ENCODE measurements at regions not wholly inside any gene's neighbourhood (a gene's known extent, or its start where the extent isn't known, plus 50 kb on each side); places are given as distances from the start of the nearest gene placed in this dataset.

DNA sequence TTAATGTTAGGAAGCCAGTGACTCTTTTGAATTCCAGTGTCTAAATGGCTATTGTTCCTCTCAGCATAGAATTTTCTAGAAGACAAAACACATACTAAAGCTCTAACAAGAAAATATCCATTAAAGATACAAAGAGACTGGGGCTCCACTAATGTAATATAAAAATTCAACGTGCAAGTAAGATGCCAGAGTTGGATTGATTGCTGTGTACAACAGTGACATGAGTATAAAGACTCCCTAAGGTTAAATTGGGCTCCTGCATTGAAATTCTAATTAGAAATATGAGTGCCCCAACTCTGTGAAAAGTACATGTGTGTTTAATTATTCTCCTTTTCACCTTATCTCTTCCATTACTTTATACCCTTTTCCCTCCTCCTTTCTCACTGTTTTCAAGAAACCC is 253.6 kb upstream of the G2E3 start:
- TF ChIP-seq, protein P1, sequence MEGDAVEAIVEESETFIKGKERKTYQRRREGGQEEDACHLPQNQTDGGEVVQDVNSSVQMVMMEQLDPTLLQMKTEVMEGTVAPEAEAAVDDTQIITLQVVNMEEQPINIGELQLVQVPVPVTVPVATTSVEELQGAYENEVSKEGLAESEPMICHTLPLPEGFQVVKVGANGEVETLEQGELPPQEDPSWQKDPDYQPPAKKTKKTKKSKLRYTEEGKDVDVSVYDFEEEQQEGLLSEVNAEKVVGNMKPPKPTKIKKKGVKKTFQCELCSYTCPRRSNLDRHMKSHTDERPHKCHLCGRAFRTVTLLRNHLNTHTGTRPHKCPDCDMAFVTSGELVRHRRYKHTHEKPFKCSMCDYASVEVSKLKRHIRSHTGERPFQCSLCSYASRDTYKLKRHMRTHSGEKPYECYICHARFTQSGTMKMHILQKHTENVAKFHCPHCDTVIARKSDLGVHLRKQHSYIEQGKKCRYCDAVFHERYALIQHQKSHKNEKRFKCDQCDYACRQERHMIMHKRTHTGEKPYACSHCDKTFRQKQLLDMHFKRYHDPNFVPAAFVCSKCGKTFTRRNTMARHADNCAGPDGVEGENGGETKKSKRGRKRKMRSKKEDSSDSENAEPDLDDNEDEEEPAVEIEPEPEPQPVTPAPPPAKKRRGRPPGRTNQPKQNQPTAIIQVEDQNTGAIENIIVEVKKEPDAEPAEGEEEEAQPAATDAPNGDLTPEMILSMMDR (IDR thresholded peaks at IDR 0.05; ENCODE audit: low read depth, low read length): no peak
- no peak overlapping the region for H3K4me3 ChIP-seq
- H3K36me3 ChIP-seq: no peaks in the 10 kb centered on the region
- H3K27ac ChIP-seq: no peak overlapping the region
- DNase-seq (ENCODE audit: low read depth in 1 of 2, low spot score in 1 of 2): no peak
- peaks cover 2% of the 10 kb centered on the region for H3K4me1 ChIP-seq (ENCODE audit: low read depth)
- H3K27me3 ChIP-seq: no peaks in the 10 kb centered on the region
- no peaks in the 10 kb centered on the region for H3K9me3 ChIP-seq (ENCODE audit: low read depth)

DNA sequence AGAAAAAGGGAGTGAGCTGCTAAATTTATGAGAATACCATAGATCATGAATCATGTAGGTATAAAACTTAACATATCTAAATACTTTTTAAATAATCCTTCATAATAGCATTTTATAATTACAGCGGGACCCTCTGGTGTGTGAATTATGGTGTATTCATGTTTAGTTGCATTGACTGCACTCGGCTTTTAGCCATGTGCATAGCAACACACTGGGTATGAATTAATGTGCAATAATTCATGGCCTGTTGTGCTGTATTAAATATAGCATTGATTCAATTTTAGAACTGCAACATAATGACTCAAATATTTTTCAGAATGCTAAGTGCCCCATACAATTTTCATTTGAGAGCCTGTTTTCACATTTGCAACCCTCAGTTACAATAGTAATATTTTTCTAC is 249.6 kb upstream of the G2E3 start:
- no peak for DNase-seq (ENCODE audit: low read depth in 1 of 2, low spot score in 1 of 2)
- TF ChIP-seq, protein P1 (IDR thresholded peaks at IDR 0.05; ENCODE audit: low read depth, low read length): no peak
- no peaks in the 10 kb centered on the region for H3K4me1 ChIP-seq (ENCODE audit: low read depth)
- no peaks in the 10 kb centered on the region for H3K9me3 ChIP-seq (ENCODE audit: low read depth)
- no peaks in the 10 kb centered on the region for H3K36me3 ChIP-seq
- no peaks in the 10 kb centered on the region for H3K27me3 ChIP-seq
- no peak overlapping the region for H3K27ac ChIP-seq
- no peak overlapping the region for H3K4me3 ChIP-seq

DNA sequence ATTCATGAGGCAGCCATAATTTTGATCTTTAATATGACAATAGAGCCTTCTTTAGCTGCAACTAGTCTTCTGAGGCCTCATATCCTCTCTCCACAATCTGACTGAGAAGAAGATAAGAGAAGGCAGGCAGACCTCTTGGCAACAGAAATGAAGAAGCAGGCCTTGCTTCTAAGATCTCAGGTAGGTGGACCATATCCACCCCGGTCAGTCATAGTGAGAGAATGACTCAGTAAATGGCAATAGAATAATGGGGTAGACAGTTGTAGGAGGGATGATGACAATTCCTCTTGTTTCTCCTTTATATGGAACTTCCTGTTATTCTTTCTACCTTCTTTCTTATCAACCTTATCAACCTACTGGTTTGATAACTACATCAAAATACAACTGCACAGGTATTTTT is 246.7 kb upstream of the G2E3 start:
- TF ChIP-seq, protein P1 (IDR thresholded peaks at IDR 0.05; ENCODE audit: low read depth, low read length): no peak
- no peak overlapping the region for H3K4me3 ChIP-seq
- H3K36me3 ChIP-seq: no peaks in the 10 kb centered on the region
- no peaks in the 10 kb centered on the region for H3K9me3 ChIP-seq (ENCODE audit: low read depth)
- no peaks in the 10 kb centered on the region for H3K4me1 ChIP-seq (ENCODE audit: low read depth)
- no peaks in the 10 kb centered on the region for H3K27me3 ChIP-seq
- DNase-seq (ENCODE audit: low read depth in 1 of 2, low spot score in 1 of 2): no peak
- no peak overlapping the region for H3K27ac ChIP-seq

DNA sequence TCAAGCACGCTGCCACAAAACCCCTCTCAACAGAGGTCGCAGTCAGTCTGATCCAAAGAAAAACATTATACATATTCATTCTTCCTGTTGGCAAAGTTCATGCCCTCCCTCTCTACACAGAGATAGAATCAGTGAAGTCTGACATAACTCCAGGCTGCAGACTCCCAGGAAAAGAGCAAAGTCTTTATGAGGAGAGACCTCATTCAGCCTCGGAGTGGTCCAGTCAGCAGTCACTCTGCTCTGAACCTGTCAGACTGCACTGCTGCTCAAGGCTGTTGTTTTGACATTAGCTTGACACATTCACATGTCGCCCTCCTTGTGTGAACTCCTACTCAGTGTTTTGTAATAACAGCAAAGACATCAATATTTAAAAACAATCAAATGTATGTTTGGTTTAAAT is 241.2 kb upstream of the G2E3 start:
- Histone ChIP-seq H3K9me3 (ENCODE audit: low read depth) (no peaks in the 10 kb centered on the region), H3K27ac (no peak overlapping the region), H3K4me3 (no peak overlapping the region), H3K36me3 (no peaks in the 10 kb centered on the region), H3K27me3 (no peaks in the 10 kb centered on the region), H3K4me1 (ENCODE audit: low read depth) (no peaks in the 10 kb centered on the region)
- TF ChIP-seq, protein P1 (IDR thresholded peaks at IDR 0.05; ENCODE audit: low read depth, low read length): no peak
- DNase-seq (ENCODE audit: low read depth in 1 of 2, low spot score in 1 of 2): peak in 1 of 2 donors; percentile 19

- DNase-seq (ENCODE audit: low read depth in 1 of 2, low spot score in 1 of 2): no peak
- Histone ChIP-seq H3K9me3 (ENCODE audit: low read depth) (no peaks in the 10 kb centered on the region), H3K27ac (no peak overlapping the region), H3K4me1 (ENCODE audit: low read depth) (no peaks in the 10 kb centered on the region), H3K27me3 (no peaks in the 10 kb centered on the region), H3K36me3 (no peaks in the 10 kb centered on the region), H3K4me3 (no peak overlapping the region)
- TF ChIP-seq, protein P1 (IDR thresholded peaks at IDR 0.05; ENCODE audit: low read depth, low read length): no peak
Observed at GRCh38 chr14:30322819-30323218, 236.1 kb upstream of the G2E3 start.

DNA sequence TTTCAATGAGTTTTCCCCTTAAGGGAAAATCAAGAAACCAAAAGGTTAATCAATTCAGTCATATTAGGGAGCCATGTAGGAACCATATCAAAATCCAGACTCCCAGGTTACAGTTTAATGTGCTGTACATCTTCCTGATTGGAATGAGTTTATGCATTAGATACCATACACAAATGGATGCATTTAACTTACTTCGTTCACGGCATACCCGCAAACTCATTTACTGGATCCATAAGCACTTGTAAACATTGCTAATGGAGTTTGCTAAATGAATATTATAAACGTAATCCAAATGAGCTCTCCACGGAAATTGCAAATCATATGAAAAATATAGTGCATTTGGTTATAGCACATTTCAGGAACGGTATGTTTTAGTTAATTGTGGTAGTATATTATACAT is 228.9 kb upstream of the G2E3 start:
- TF ChIP-seq, protein P1 (IDR thresholded peaks at IDR 0.05; ENCODE audit: low read depth, low read length): no peak
- Histone ChIP-seq H3K4me1 (ENCODE audit: low read depth) (no peaks in the 10 kb centered on the region), H3K27me3 (no peaks in the 10 kb centered on the region), H3K36me3 (no peaks in the 10 kb centered on the region), H3K27ac (no peak overlapping the region), H3K4me3 (no peak overlapping the region), H3K9me3 (ENCODE audit: low read depth) (no peaks in the 10 kb centered on the region)
- no peak for DNase-seq (ENCODE audit: low read depth in 1 of 2, low spot score in 1 of 2)
